Activated T-cell treated with anti-CD3 and anti-CD28 coated beads, Interleukin-2, amount 50 U/mL, for 24 hours (primary cell): ENCODE measurements at regions not wholly inside any gene's neighbourhood (a gene's known extent, or its start where the extent isn't known, plus 50 kb on each side); places are given as distances from the start of the nearest gene placed in this dataset.

Experiments used
- DNase-seq: peaks from one replicate; pipeline ENCODE4 v3.0.0-alpha.2; 2020
- H3K27ac Mint-ChIP-seq: 2 replicates; pipeline ENCODE4 v1.8.0; 2020; ENCODE audit warnings: mild to moderate bottlenecking, mixed read lengths
- H3K27me3 Mint-ChIP-seq: 2 replicates; pipeline ENCODE4 v1.8.0; 2020; ENCODE audit warnings: mixed read lengths
- H3K36me3 Mint-ChIP-seq: 2 replicates; pipeline ENCODE4 v1.8.0; 2020; ENCODE audit warnings: low read depth, mixed read lengths
- H3K4me1 Mint-ChIP-seq: 2 replicates; pipeline ENCODE4 v1.8.0; 2020; ENCODE audit warnings: low read depth, mixed read lengths
- H3K4me3 Mint-ChIP-seq: 2 replicates; pipeline ENCODE4 v1.8.0; 2020; ENCODE audit warnings: mild to moderate bottlenecking, moderate library complexity, mixed read lengths
- H3K9me3 Mint-ChIP-seq: 2 replicates; pipeline ENCODE4 v1.8.0; 2020; ENCODE audit warnings: mixed read lengths

GRCh38 chr16:54545854-54546511 is 259.4 kb upstream of the IRX3 start:
- H3K36me3 Mint-ChIP-seq: no peaks in the 10 kb centered on the region

GRCh38 chr16:54544553-54545180 is 258.1 kb upstream of the IRX3 start:
- H3K27me3 Mint-ChIP-seq: peaks cover 14% of the 10 kb centered on the region
- H3K36me3 Mint-ChIP-seq: no peaks in the 10 kb centered on the region
- H3K27ac Mint-ChIP-seq: no peak overlapping the region

More at GRCh38 chr16:54545854-54546511, 259.4 kb upstream of the IRX3 start:
- Mint-ChIP-seq H3K27me3 (peaks cover 14% of the 10 kb centered on the region), H3K4me3 (no peak overlapping the region), H3K9me3 (no peaks in the 10 kb centered on the region), H3K4me1 (no peaks in the 10 kb centered on the region), H3K27ac (no peak overlapping the region)
- DNase-seq: no peak

GRCh38 chr16:54542805-54543505 is 256.4 kb upstream of the IRX3 start:
- H3K27me3 Mint-ChIP-seq: peaks cover 14% of the 10 kb centered on the region

More at GRCh38 chr16:54544553-54545180, 258.1 kb upstream of the IRX3 start:
- no peak for DNase-seq
- Mint-ChIP-seq H3K9me3 (no peaks in the 10 kb centered on the region), H3K4me3 (no peak overlapping the region), H3K4me1 (no peaks in the 10 kb centered on the region)

GRCh38 chr16:54540525-54541180 is 254.1 kb upstream of the IRX3 start:
- Mint-ChIP-seq H3K4me1 (no peaks in the 10 kb centered on the region), H3K9me3 (no peaks in the 10 kb centered on the region), H3K36me3 (no peaks in the 10 kb centered on the region), H3K27me3 (peaks cover 2% of the 10 kb centered on the region), H3K4me3 (no peak overlapping the region), H3K27ac (no peak overlapping the region)
- DNase-seq: no peak

More at GRCh38 chr16:54542805-54543505, 256.4 kb upstream of the IRX3 start:
- no peak overlapping the region for H3K4me3 Mint-ChIP-seq
- DNase-seq: no peak
- no peaks in the 10 kb centered on the region for H3K4me1 Mint-ChIP-seq
- no peaks in the 10 kb centered on the region for H3K9me3 Mint-ChIP-seq
- H3K27ac Mint-ChIP-seq: no peak overlapping the region
- H3K36me3 Mint-ChIP-seq: no peaks in the 10 kb centered on the region

- no peak overlapping the region for H3K4me3 Mint-ChIP-seq
- DNase-seq: no peak
- H3K9me3 Mint-ChIP-seq: no peaks in the 10 kb centered on the region
- H3K27ac Mint-ChIP-seq: no peak overlapping the region
- H3K36me3 Mint-ChIP-seq: no peaks in the 10 kb centered on the region
- no peaks in the 10 kb centered on the region for H3K4me1 Mint-ChIP-seq
- H3K27me3 Mint-ChIP-seq: no peaks in the 10 kb centered on the region
These were observed 251.7 kb upstream of the IRX3 start for GRCh38 chr16:54538276-54538675.

- Mint-ChIP-seq H3K4me3 (no peak overlapping the region), H3K36me3 (no peaks in the 10 kb centered on the region), H3K4me1 (no peaks in the 10 kb centered on the region), H3K9me3 (no peaks in the 10 kb centered on the region), H3K27ac (no peak overlapping the region), H3K27me3 (no peaks in the 10 kb centered on the region)
- DNase-seq: no peak
These were observed 247.4 kb upstream of the IRX3 start for GRCh38 chr16:54533856-54534490.

GRCh38 chr16:54526916-54527315 is 240.3 kb upstream of the IRX3 start:
- Mint-ChIP-seq H3K4me1 (no peaks in the 10 kb centered on the region), H3K4me3 (no peak overlapping the region), H3K27ac (no peak overlapping the region), H3K36me3 (no peaks in the 10 kb centered on the region), H3K9me3 (peaks cover 8% of the 10 kb centered on the region), H3K27me3 (peaks cover 16% of the 10 kb centered on the region)
- DNase-seq: no peak

GRCh38 chr16:54526087-54526486 is 239.5 kb upstream of the IRX3 start:
- H3K36me3 Mint-ChIP-seq: no peaks in the 10 kb centered on the region
- no peak overlapping the region for H3K4me3 Mint-ChIP-seq
- no peak for DNase-seq
- H3K4me1 Mint-ChIP-seq: no peaks in the 10 kb centered on the region
- H3K27me3 Mint-ChIP-seq: peaks cover 23% of the 10 kb centered on the region
- H3K9me3 Mint-ChIP-seq: peaks cover 8% of the 10 kb centered on the region
- no peak overlapping the region for H3K27ac Mint-ChIP-seq

- Mint-ChIP-seq H3K4me1 (no peaks in the 10 kb centered on the region), H3K9me3 (peaks cover 8% of the 10 kb centered on the region), H3K27ac (no peak overlapping the region), H3K36me3 (no peaks in the 10 kb centered on the region), H3K27me3 (peaks cover 23% of the 10 kb centered on the region), H3K4me3 (no peak overlapping the region)
- no peak for DNase-seq
These were observed 238.5 kb upstream of the IRX3 start for GRCh38 chr16:54525104-54525503.

GRCh38 chr16:54522584-54522983 is 236.0 kb upstream of the IRX3 start:
- H3K9me3 Mint-ChIP-seq: peaks cover 8% of the 10 kb centered on the region
- H3K4me1 Mint-ChIP-seq: no peaks in the 10 kb centered on the region
- H3K36me3 Mint-ChIP-seq: no peaks in the 10 kb centered on the region
- DNase-seq: no peak
- peaks cover 23% of the 10 kb centered on the region for H3K27me3 Mint-ChIP-seq
- no peak overlapping the region for H3K4me3 Mint-ChIP-seq
- H3K27ac Mint-ChIP-seq: no peak overlapping the region

- Mint-ChIP-seq H3K27me3 (peaks cover 23% of the 10 kb centered on the region), H3K4me3 (no peak overlapping the region), H3K36me3 (no peaks in the 10 kb centered on the region), H3K27ac (no peak overlapping the region), H3K4me1 (no peaks in the 10 kb centered on the region), H3K9me3 (peaks cover 6% of the 10 kb centered on the region)
- no peak for DNase-seq
These were observed 234.7 kb upstream of the IRX3 start for GRCh38 chr16:54521327-54521726.

GRCh38 chr16:54519161-54519695 is 232.6 kb upstream of the IRX3 start:
- no peaks in the 10 kb centered on the region for H3K4me1 Mint-ChIP-seq
- no peaks in the 10 kb centered on the region for H3K36me3 Mint-ChIP-seq
- no peak overlapping the region for H3K4me3 Mint-ChIP-seq
- H3K27ac Mint-ChIP-seq: no peak overlapping the region
- H3K27me3 Mint-ChIP-seq: peaks cover 20% of the 10 kb centered on the region
- H3K9me3 Mint-ChIP-seq: peaks cover 2% of the 10 kb centered on the region
- no peak for DNase-seq

- Mint-ChIP-seq H3K36me3 (no peaks in the 10 kb centered on the region), H3K27ac (no peak overlapping the region), H3K4me1 (no peaks in the 10 kb centered on the region), H3K9me3 (peaks cover 2% of the 10 kb centered on the region), H3K4me3 (no peak overlapping the region), H3K27me3 (peaks cover 8% of the 10 kb centered on the region)
- no peak for DNase-seq
These were observed 230.6 kb upstream of the IRX3 start for GRCh38 chr16:54517181-54517580.

- Mint-ChIP-seq H3K9me3 (peaks cover 2% of the 10 kb centered on the region), H3K4me1 (no peaks in the 10 kb centered on the region), H3K4me3 (no peak overlapping the region), H3K27me3 (peaks cover 4% of the 10 kb centered on the region), H3K27ac (no peak overlapping the region), H3K36me3 (no peaks in the 10 kb centered on the region)
- no peak for DNase-seq
These were observed 225.9 kb upstream of the IRX3 start for GRCh38 chr16:54512467-54512995.
